GM19397 (cell line): ENCODE measurements at regions not wholly inside any gene's neighbourhood (a gene's known extent, or its start where the extent isn't known, plus 50 kb on each side); places are given as distances from the start of the nearest gene placed in this dataset.

Experiments used
- ATAC-seq: cut with Tn5 transposase; IDR thresholded peaks from one replicate; pipeline ENCODE4 v1.9.1; 2021; ENCODE audit warnings: mild to moderate bottlenecking, moderate library complexity; ENCODE audit not compliant: unreplicated experiment

GRCh38 chr18:78601349-78601748, 378.3 kb upstream of the SALL3 start:
- no peak for ATAC-seq

DNA sequence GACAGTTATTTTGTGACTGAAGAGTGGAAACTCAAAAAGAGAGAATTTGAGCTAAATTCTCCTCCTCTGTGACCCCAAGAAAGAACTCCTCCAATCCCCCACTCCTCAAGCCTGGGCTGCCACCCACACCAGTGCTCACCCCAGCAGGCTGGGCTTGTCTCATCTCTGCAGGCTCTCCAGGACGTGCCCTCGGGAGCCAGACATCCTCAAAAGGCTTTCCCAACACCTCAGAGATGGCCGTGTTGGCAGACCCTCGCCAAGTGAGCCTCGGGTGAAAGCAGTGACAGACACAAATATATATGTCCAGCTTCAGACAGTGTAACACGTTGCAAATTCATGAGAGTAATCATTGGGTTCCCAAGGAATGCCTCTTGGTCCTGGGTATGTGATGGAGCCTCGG, 377.7 kb upstream of the SALL3 start:
- no peak for ATAC-seq

GRCh38 chr18:78602430-78602829, 377.2 kb upstream of the SALL3 start:
- ATAC-seq, result no peak

- no peak for ATAC-seq
Measured at GRCh38 chr18:78603102-78603983, 376.3 kb upstream of the SALL3 start.

- ATAC-seq, result no peak
Measured at GRCh38 chr18:78605255-78605654, 374.4 kb upstream of the SALL3 start.

- ATAC-seq, result no peak
Measured at GRCh38 chr18:78607221-78607620, 372.4 kb upstream of the SALL3 start.

- ATAC-seq, result no peak
Measured at GRCh38 chr18:78607784-78608183, 371.8 kb upstream of the SALL3 start.

DNA sequence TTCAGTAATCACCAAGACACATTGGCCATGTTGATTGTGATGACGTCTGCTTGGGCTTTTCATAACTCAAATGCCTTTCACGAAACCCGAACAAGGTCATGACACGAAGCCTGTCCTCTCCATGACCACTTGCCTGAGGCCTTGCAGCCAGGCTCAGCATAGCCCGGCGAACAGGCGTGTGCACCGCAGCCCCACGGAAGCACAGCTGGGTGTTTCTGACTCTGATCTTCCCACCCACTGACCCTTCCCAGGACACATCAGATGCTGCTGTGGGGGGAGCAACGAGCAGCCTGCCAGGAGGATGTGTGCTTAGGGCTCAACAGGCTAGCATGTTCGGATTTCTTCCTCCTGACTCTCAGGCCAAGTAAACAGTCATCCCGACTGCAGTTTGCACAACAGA, 369.4 kb upstream of the SALL3 start:
- ATAC-seq, result no peak

- ATAC-seq, result no peak
Measured at GRCh38 chr18:78611201-78611800, 368.3 kb upstream of the SALL3 start.

DNA sequence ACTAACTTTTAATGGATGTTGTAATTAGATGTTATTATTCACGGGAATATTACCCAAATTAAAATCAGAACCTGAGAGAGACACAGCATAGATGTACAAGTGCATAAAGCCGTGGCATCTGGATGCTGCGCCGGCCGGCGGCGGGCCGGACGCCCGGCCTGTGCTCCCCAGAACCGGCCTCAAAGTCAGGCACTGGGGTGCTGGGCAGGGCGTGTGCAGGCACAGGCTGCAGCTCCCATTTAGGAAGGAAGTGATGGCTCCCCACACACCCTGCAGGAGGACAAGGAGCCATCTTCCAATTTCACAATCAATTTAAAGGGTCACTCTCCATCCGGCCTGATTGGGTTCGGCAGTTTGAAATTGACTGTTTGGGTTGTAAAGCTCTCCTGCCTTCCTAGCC, 367.7 kb upstream of the SALL3 start:
- ATAC-seq, result no peak

GRCh38 chr18:78612318-78612717, 367.3 kb upstream of the SALL3 start:
- ATAC-seq, result no peak

- ATAC-seq, result no peak
Measured at GRCh38 chr18:78612801-78613200, 366.8 kb upstream of the SALL3 start.

- no peak for ATAC-seq
Measured at GRCh38 chr18:78618726-78619125, 360.9 kb upstream of the SALL3 start.

- no peak for ATAC-seq
Measured at GRCh38 chr18:78619854-78620253, 359.8 kb upstream of the SALL3 start.

DNA sequence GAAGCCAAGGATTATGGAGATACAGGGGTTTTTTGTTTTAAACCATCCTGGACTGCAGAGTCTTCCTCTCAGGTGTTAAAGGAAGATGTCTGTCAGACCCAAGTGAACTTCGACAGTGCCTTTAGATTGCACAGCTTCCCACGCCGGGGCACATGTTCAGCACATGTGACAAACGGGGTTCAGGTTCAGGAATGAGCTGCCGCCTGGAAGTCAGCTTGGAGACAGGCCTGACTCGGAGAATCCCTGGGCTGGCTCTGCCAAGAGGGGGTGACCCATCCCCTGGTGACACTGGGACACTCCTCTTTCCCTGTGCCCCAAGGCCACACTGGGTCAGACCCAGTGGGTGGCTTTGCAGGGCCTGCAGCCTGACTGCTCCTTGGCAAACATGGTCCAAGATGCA, 359.3 kb upstream of the SALL3 start:
- ATAC-seq, result no peak

- ATAC-seq, result no peak
Measured at GRCh38 chr18:78621141-78621755, 358.4 kb upstream of the SALL3 start.

DNA sequence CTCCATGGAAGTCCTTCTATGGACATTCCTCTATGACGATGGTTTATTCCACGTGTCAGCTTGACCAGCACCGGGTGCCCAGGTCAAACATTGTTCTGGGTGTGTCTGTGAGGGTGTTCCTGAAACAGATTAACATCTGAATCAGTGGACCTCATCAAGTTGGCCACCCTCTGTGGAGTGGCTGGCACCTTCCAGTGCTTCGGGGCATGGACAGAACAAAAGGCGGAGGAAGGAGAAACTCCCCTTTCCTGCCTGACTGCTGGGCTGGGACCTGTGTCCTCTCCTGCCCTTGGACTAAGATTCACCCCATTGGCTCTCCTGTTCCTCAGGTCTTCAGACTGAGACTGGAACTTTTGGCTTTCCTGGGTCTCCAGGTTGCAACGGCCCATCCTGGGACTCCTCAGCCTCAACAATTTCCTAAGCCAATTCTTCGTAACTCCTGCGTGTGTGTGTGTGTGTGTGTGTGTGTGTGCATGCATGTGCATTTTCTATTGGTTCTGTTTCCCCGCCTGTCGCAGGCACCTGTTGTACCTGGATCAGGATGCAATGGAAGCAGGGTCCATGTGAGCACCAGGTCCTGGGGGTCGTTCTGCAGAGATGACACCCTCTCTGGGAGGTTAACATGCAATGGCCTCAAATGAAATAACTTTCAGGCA, 357.2 kb upstream of the SALL3 start:
- no peak for ATAC-seq

- no peak for ATAC-seq
Measured at GRCh38 chr18:78622907-78623541, 356.6 kb upstream of the SALL3 start.

DNA sequence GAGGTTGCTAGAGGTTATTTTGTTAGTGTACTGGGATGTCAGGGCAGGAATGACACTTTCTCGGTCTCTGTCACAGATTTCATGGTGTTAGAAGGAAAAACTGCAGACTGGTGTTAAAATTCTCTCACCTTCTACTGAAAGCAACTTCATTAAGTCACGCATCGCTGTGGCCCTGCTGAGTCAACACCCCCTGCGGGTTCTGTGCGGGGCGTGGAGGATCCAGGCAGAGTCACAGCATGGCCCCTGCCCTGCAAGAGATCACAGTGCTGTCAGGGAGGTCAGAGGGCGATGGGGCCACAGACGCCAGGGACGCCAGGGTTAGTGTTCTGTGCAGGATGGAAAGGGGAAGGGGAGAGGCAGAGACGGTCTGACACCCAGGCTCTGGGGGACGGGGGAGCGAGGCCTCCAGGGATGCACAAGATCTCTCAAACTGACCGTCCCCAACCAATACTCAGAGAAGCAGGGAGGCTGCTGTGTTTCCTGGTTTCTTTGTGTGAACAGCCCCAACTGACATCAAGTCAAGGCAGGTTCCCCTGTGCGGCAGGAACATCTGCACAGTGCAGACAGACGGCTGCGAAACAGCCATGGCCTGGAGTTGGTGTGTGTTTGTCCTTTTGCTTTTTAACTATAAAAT, 354.9 kb upstream of the SALL3 start:
- ATAC-seq, result no peak

DNA sequence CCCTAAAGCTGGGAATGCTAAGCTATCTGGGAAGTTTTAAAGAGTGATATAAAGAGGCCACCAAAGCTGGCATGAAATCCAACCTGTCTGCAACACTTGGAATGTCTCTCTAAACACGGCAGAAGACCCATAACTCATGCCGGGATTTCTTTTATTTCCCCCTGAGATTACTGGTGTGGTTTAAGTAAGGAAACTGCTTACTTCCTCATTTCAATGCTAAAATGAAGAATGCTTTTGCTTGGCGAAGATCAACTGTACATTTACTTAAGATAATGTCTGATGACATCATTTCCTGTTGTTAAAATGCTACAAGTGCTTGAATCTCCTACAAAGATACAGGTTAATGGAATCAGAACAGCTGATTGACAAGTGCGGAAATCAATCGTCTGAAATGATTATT, 353.8 kb upstream of the SALL3 start:
- ATAC-seq, result no peak
